IPS-NIHi7 (cell line): ENCODE measurements at regions not wholly inside any gene's neighbourhood (a gene's known extent, or its start where the extent isn't known, plus 50 kb on each side); places are given as distances from the start of the nearest gene placed in this dataset.

Experiments
- DNase-seq: peaks from one replicate; pipeline ENCODE4 v3.0.0; 2012; ENCODE audit warnings: mixed read lengths; ENCODE audit errors: extremely low spot score

- no peak for DNase-seq
Measured at GRCh38 chr4:163762741-163763140, 268.3 kb downstream of the TMA16 start.

GRCh38 chr4:163764569-163764968 is 270.1 kb downstream of the TMA16 start:
- no peak for DNase-seq

- no peak for DNase-seq
Measured at GRCh38 chr4:163768014-163768413, 273.5 kb downstream of the TMA16 start.

GRCh38 chr4:163772238-163772637 is 277.7 kb downstream of the TMA16 start:
- DNase-seq: no peak

GRCh38 chr4:163773940-163774339 is 279.4 kb downstream of the TMA16 start:
- DNase-seq: no peak

- no peak for DNase-seq
Measured at GRCh38 chr4:163776957-163777356, 282.5 kb downstream of the TMA16 start.

GRCh38 chr4:163781726-163782125 is 287.2 kb downstream of the TMA16 start:
- no peak for DNase-seq

- DNase-seq: no peak
Measured at GRCh38 chr4:163790231-163790630, 295.7 kb downstream of the TMA16 start.

GRCh38 chr4:163795885-163796284 is 301.4 kb downstream of the TMA16 start:
- DNase-seq: no peak

GRCh38 chr4:163804001-163804400 is 309.5 kb downstream of the TMA16 start:
- DNase-seq: no peak

- DNase-seq: no peak
Measured at GRCh38 chr4:163806653-163807052, 312.2 kb downstream of the TMA16 start.

GRCh38 chr4:163808011-163808410 is 313.5 kb downstream of the TMA16 start:
- no peak for DNase-seq

GRCh38 chr4:163810755-163811154 is 316.3 kb downstream of the TMA16 start:
- no peak for DNase-seq

GRCh38 chr4:163815776-163816175 is 321.3 kb downstream of the TMA16 start:
- no peak for DNase-seq

GRCh38 chr4:163816494-163816893 is 322.0 kb downstream of the TMA16 start:
- DNase-seq: peak; percentile 17

- DNase-seq: no peak
Measured at GRCh38 chr4:163818673-163819072, 324.2 kb downstream of the TMA16 start.

- no peak for DNase-seq
Measured at GRCh38 chr4:163833669-163834068, 339.2 kb downstream of the TMA16 start.

GRCh38 chr4:163846008-163846407 is 351.5 kb downstream of the TMA16 start:
- DNase-seq: no peak

GRCh38 chr4:163852246-163852645 is 357.8 kb downstream of the TMA16 start:
- no peak for DNase-seq

GRCh38 chr4:163857903-163858302 is 363.4 kb downstream of the TMA16 start:
- no peak for DNase-seq

GRCh38 chr4:163858515-163858914 is 364.0 kb downstream of the TMA16 start:
- DNase-seq: no peak

GRCh38 chr4:163863082-163863481 is 368.6 kb downstream of the TMA16 start:
- DNase-seq: no peak

- DNase-seq: no peak
Measured at GRCh38 chr4:163865010-163865409, 370.5 kb downstream of the TMA16 start.

GRCh38 chr4:163866728-163867315 is 372.3 kb downstream of the TMA16 start:
- DNase-seq: no peak
